ENCODE measurements at regions not wholly inside any gene's neighbourhood (a gene's known extent, or its start where the extent isn't known, plus 50 kb on each side); places are given as distances from the start of the nearest gene placed in this dataset.
A peak's percentile ranks its signal among the peaks of the same experiment; 100 is the strongest.

GRCh38 chr2:54048117-54048785, 67.2 kb upstream of the ACYP2 start:
- no peak overlapping the region for H3K4me3 ChIP-seq (replicated peaks in 1 of 2; ENCODE audit: low read depth in 2 of 2, low read length in 2 of 2)
- TF ChIP-seq CTCF (IDR thresholded peaks at IDR 0.05; ENCODE audit: low read depth, low read length), result no peak
- no peak for DNase-seq (ENCODE audit: low read depth in 2 of 2)

GRCh38 chr2:54047658-54048057, 67.8 kb upstream of the ACYP2 start:
- DNase-seq (ENCODE audit: low read depth in 2 of 2), result no peak
- H3K4me3 ChIP-seq (replicated peaks in 1 of 2; ENCODE audit: low read depth in 2 of 2, low read length in 2 of 2), result no peak overlapping the region
- no peak for TF ChIP-seq CTCF (IDR thresholded peaks at IDR 0.05; ENCODE audit: low read depth, low read length)

- TF ChIP-seq CTCF (IDR thresholded peaks at IDR 0.05; ENCODE audit: low read depth, low read length), result no peak
- peak in 1 of 2 donors; percentile 60 for DNase-seq (ENCODE audit: low read depth in 2 of 2)
- H3K4me3 ChIP-seq (replicated peaks in 1 of 2; ENCODE audit: low read depth in 2 of 2, low read length in 2 of 2), result no peak overlapping the region
Observed at GRCh38 chr2:54047091-54047490, 68.3 kb upstream of the ACYP2 start.

GRCh38 chr2:54042897-54043620, 72.3 kb upstream of the PSME4 start:
- no peak for DNase-seq (ENCODE audit: low read depth in 2 of 2)
- no peak overlapping the region for H3K4me3 ChIP-seq (replicated peaks in 1 of 2; ENCODE audit: low read depth in 2 of 2, low read length in 2 of 2)
- TF ChIP-seq CTCF (IDR thresholded peaks at IDR 0.05; ENCODE audit: low read depth, low read length), result no peak

- TF ChIP-seq CTCF (IDR thresholded peaks at IDR 0.05; ENCODE audit: low read depth, low read length), result no peak
- DNase-seq (ENCODE audit: low read depth in 2 of 2), result peak in 1 of 2 donors; percentile 44
- H3K4me3 ChIP-seq (replicated peaks in 1 of 2; ENCODE audit: low read depth in 2 of 2, low read length in 2 of 2), result no peak overlapping the region
Observed at GRCh38 chr2:54042341-54042740, 71.5 kb upstream of the PSME4 start.

- TF ChIP-seq CTCF (IDR thresholded peaks at IDR 0.05; ENCODE audit: low read depth, low read length), result no peak
- peak in 1 of 2 donors; percentile 77 for DNase-seq (ENCODE audit: low read depth in 2 of 2)
- no peak overlapping the region for H3K4me3 ChIP-seq (replicated peaks in 1 of 2; ENCODE audit: low read depth in 2 of 2, low read length in 2 of 2)
Observed at GRCh38 chr2:54041135-54041534, 70.3 kb upstream of the PSME4 start.

All from cardiac fibroblast (primary cell).